ENCODE measurements at regions not wholly inside any gene's neighbourhood (a gene's known extent, or its start where the extent isn't known, plus 50 kb on each side); places are given as distances from the start of the nearest gene placed in this dataset.

GRCh38 chr13:83714236-83714635 lies 168.0 kb downstream of the SLITRK1 start:
- no peaks in the 10 kb centered on the region for H3K9me1 ChIP-seq (replicated peaks; ENCODE audit: control insufficient read depth, extremely low read depth, insufficient read depth, low read length)
- H3K4me3 ChIP-seq (replicated peaks in 1 of 3; ENCODE audit: insufficient read depth in 1 of 3, low read depth in 1 of 3, low read length in 3 of 3) = no peak overlapping the region
- no peak for TF ChIP-seq MYC (IDR thresholded peaks at IDR 0.05; ENCODE audit: low read depth, low read length)
- no peak for TF ChIP-seq POLR2A (IDR thresholded peaks at IDR 0.05; ENCODE audit: low read depth, low read length)
- no peak for TF ChIP-seq GATA2 (IDR thresholded peaks at IDR 0.05; ENCODE audit: insufficient read depth, insufficient read length, low read depth, low read length)
- TF ChIP-seq CTCF (IDR thresholded peaks at IDR 0.05; ENCODE audit: extremely low read depth in 1 of 2, insufficient read depth in 1 of 2, low read depth in 1 of 2, low read length in 2 of 2) = no peak
- TF ChIP-seq JUN (IDR thresholded peaks at IDR 0.05; ENCODE audit: borderline replicate concordance, insufficient read depth, insufficient read length, low read depth) = no peak
- TF ChIP-seq FOS (IDR thresholded peaks at IDR 0.05; ENCODE audit: borderline replicate concordance, insufficient read depth, low read length) = no peak
- no peak for TF ChIP-seq POLR2AphosphoS5 (IDR thresholded peaks at IDR 0.05; ENCODE audit: insufficient read depth, low read depth, low read length)
- TF ChIP-seq EZH2 (IDR thresholded peaks at IDR 0.05; ENCODE audit: borderline replicate concordance, low read depth, low read length, severe bottlenecking) = no peak
- TF ChIP-seq MAX (IDR thresholded peaks at IDR 0.05; ENCODE audit: insufficient read depth, insufficient read length) = no peak
- no TSS peak for BruUV-seq (replicated peaks)
- H3K9ac ChIP-seq (replicated peaks; ENCODE audit: extremely low read depth, insufficient read depth, low read length) = no peak overlapping the region
- dilution Hi-C loops (cut with MboI; ENCODE audit: extremely low pct_ligation_motif_present, low sequenced_read_pairs) = no loop called here
- POLR2A ChIA-PET = no interaction called here
- intact Hi-C loops (cut with micrococcal nuclease) = no loop called here
- H3K36me3 ChIP-seq (ENCODE audit: control insufficient read depth in 2 of 2, extremely low read depth in 1 of 2, insufficient read depth in 2 of 2, low read length in 2 of 2) = no peaks in the 10 kb centered on the region
- no peaks in the 10 kb centered on the region for H3K79me2 ChIP-seq (ENCODE audit: control insufficient read depth, insufficient read depth, low read length)
- H3K9me3 ChIP-seq (replicated peaks; ENCODE audit: control insufficient read depth, insufficient read depth, low read length) = peaks cover 6% of the 10 kb centered on the region
- no peak overlapping the region for H3K27ac ChIP-seq (ENCODE audit: insufficient read depth, low read depth, low read length)
- DNase-seq (ENCODE audit: low read depth, low spot score) (no peak), FAIRE-seq (no peak)
- no peaks in the 10 kb centered on the region for H3K27me3 ChIP-seq (ENCODE audit: control insufficient read depth in 2 of 2, insufficient read depth in 2 of 2, low read length in 2 of 2)
- no peaks in the 10 kb centered on the region for H3K4me1 ChIP-seq (ENCODE audit: control insufficient read depth, extremely low read depth, insufficient read depth, low read length)
- H3K4me2 ChIP-seq (ENCODE audit: insufficient read depth, low read length) = no peak overlapping the region
- CTCF ChIA-PET = no interaction called here
- no peaks in the 10 kb centered on the region for H4K20me1 ChIP-seq (replicated peaks; ENCODE audit: control insufficient read depth, extremely low read depth, insufficient read depth, low read length)
- no peak overlapping the region for H2AFZ ChIP-seq (ENCODE audit: low read depth, low read length)

Measured in endothelial cell of umbilical vein (primary cell).